Right kidney (tissue), 1 donor: ENCODE measurements at regions not wholly inside any gene's neighbourhood (a gene's known extent, or its start where the extent isn't known, plus 50 kb on each side); places are given as distances from the start of the nearest gene placed in this dataset.
A peak's percentile ranks its signal among the peaks of the same experiment; 100 is the strongest.
"Not testable (repeated sequence)": the region's sequence is repeated elsewhere in the genome, so short reads cannot be mapped to it uniquely, and the experiment has no call there.

Source experiments
- DNase-seq: peaks from one replicate; pipeline ENCODE4 v3.0.0-alpha.2; 2016

- DNase-seq, result no peak
Measured at GRCh38 chr22:35138521-35138920, 72.6 kb downstream of the ISX start.

- DNase-seq, result no peak
Measured at GRCh38 chr22:35140879-35141745, 75.2 kb downstream of the ISX start.

DNA sequence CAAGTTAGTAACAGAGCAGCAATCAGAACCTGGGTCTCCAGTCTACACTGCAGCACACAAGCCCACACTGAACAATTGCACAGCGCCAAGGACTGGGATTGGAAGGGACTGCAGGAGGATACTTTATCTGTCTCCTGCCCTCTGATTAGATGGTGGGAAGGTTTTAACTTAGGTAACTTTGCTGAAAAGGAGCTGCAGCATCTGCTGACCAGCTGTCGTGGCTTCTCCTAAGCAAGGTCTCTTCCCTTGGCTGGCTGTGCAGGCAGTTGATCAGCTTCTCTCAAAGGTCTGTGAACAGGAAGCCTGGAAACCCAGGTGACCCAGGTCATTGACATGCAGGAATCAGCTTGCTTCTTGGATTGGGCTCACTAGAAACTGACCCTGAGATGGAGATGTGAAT, 82.4 kb downstream of the ISX start:
- no peak for DNase-seq

DNA sequence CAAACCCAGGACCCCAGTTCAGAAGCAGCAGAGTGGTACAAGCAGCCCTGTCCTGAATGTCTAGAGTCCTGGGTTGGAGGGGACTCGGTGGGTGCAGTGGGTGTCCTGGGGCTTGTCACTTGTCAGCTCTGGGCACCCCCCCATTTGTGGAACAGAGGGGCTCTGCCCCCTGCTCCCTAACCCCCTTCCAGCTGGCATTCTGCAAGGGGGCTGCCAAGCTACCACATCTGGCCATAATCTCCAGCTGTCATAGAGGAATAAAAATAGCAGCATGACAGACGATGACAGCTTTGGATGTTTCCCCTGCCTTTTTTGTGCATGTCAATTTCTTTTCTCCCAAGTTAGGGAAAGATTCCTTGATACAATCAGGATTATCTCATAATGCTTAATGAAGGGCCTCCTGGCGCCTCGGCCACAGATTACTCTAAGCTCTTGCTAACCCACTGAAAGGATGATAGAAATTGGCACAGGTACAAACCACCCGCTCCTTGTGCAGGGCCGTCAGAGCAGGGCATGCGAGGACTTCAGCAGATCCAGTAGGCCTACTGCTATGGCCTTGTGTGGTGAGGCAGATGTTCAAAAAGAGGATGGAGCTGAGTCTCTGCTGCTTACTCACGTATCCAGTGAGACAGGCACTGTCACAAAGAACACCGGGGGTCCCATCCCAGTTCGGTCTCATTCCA, 83.0 kb downstream of the ISX start:
- DNase-seq, result no peak

DNA sequence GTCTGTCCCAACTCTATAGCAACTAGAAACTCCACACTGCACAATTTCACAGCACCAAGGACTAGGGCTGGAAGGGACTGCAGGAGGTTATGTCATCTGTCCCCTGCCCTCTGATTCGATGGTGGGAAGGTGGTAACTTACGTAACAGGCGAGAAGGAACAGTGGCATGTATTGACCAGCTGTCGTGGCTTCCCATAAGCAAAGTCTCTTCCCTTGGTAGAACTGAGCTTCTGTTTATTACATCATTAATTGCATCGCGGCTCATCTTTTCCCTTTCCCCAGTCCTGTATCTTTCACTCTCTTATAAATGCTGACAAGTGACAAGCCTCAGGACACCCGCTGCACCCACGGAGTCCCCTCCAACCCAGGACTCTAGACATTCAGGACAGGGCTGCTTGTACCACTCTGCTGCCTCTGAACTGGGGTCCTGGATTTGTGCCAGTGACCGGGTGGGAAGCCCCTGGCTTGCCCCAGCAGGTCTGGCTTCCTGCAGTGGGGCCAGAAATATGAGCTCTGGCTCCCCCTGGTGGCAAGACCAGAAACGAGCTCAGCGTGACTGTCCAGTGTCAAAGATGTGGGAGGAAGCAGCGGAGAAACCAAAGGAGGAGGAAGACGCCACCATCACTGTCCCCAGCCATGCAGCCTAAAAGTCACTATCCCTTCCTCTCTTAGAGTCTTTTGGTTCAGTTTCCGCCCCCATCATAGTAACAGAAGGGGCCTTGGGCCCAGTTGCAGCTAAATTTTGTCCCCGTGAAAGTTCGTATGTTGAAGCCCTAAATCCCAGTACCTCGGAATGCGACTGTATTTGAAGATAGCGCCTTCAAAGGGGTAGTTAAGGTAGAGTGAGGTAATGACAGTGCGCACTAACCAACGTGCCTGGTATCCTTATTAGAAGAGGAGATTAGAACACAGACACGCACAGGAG, 84.5 kb downstream of the ISX start:
- DNase-seq, result peak; percentile 65

GRCh38 chr22:35152316-35152715, 86.4 kb downstream of the ISX start:
- DNase-seq, result no peak

GRCh38 chr22:35154937-35155387, 89.0 kb downstream of the ISX start:
- DNase-seq, result peak; percentile 27

DNA sequence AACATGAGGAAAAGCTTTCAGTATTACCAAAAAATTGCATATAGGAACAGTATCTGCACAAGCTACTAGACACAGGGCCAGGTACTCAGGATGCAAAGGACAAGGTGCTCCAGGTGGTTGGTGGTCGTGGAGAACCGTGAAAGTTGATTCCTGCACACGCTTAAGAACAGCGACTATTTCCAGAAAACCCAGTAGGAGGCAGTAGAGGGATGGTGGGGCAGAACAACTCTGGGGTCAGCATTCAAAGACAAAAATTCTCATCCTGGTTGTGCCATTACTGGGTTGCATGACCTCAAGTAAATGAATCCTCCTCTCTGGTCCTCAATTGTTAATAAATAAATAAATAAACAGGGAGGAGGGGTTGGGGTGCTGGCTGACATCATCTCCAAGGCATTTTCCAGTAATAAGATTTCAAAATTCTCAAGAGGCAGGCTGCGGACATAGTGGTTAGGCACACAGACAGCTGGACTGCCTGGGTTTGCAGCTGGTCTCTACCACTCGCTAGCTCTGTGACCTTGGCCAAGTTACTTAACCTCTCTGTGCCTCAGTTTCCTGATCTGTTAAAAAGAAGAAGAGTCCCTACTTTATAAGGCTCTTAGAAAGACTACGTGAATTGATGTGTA, 89.6 kb downstream of the ISX start:
- DNase-seq, result no peak

DNA sequence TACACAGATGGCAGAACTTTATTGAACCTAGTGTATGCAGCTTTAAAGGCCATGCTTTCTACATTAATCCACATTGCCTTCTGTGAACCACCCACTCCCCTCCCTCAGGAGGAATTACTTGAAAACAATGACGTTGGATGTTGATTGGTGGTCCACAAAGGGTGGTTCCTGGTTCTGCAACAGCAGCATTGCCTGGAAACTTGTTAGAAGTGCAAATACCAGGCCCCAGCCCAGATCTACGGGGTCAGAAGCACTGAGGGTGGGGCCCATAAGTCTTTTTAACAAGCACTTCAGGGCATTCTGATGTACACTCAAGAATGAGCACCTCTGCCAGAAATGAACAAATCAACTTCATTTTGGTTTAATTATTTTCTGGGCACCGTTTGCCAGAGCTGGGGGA, 91.0 kb downstream of the ISX start:
- no peak for DNase-seq

DNA sequence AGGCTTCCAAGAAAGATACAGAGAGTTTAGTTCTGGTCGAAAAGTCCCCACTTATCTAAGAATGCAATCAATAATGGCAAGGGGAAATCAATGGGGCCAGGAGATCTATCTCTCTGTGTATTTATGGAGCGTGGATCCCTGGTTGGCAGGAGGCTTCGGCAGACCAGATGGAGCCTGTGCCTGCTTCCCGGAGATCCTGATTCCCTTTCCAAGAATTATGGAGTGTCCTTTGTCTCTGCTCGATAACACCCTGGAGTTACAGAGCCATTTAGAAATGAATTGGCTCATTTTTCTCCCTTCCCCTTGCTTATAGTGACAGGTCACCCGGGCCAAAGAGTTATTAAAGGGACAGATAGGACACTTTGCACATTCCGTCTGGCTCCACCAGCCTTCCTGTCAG, 92.4 kb downstream of the ISX start:
- no peak for DNase-seq

GRCh38 chr22:35159343-35159742, 93.4 kb downstream of the ISX start:
- no peak for DNase-seq

GRCh38 chr22:35160268-35160667, 94.3 kb downstream of the ISX start:
- DNase-seq, result no peak

DNA sequence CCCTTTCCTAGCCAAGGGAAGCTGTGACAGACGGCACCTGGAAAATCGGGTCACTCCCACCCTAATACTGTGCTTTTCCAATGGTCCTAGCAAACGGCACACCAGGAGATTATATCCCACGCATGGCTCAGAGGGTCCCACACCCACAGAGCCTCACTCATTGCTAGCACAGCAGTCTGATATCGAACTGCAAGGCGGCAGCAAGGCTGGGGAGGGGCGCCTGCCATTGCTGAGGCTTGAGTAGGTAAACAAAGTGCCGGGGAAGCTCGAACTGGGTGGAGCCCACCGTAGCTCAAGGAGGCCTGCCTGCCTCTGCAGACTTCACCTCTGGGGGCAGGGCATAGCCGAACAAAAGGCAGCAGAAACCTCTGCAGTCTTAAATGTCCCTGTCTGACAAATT, 91.4 kb upstream of the HMGXB4 start:
- DNase-seq, result not testable (repeated sequence)

GRCh38 chr22:35170716-35171697, 86.3 kb upstream of the HMGXB4 start:
- DNase-seq, result no peak

DNA sequence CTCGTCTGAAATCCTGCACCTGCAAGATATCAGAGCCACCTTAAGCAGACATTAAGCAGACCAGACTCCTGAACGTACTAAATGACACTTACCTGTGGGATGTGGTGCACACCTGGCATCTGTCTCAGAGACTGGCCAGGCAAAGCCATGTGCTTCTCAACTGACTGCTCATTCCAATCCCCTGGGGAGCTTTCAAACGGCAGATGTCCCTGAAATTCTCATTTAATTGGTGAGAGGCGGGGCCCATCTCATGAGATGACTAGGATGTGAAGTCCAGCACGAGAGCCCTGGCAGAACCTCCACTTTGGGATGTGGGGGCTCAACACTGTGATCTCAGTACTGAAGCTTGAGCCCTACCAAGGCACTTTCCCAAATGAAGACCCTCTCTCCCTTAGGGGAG, 84.9 kb upstream of the HMGXB4 start:
- no peak for DNase-seq

GRCh38 chr22:35173655-35174054, 83.6 kb upstream of the HMGXB4 start:
- no peak for DNase-seq

DNA sequence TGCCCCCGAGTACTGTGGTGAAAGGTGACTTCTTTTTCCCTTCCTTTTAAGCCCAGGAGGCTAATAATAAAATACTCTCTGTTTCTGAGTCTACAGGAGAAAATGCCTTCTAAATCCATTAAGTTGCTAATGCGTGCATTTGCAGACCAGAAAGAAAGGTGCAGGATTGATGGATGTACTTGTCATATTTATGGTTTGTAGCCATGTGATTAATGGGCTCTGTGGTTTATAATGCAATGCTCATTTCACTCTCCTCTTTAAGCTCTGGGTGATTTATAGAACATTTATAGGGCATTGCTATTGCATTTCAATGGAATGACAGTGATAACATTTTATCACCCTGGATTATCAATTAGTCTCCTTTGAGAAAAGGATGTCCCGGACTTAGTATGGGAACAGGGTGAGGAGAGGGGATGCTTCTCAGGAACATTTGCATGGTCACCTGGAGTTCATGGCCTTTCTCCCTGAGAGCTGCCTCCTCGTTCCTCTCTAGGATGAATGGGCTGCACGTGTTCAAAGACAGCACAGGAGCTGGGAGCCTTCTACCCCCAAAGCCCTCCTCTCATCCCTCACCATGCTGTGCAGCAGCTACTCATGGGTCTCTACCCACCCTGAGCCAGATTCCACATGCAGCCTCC, 82.8 kb upstream of the HMGXB4 start:
- DNase-seq, result no peak

GRCh38 chr22:35175392-35175791, 81.9 kb upstream of the HMGXB4 start:
- no peak for DNase-seq

DNA sequence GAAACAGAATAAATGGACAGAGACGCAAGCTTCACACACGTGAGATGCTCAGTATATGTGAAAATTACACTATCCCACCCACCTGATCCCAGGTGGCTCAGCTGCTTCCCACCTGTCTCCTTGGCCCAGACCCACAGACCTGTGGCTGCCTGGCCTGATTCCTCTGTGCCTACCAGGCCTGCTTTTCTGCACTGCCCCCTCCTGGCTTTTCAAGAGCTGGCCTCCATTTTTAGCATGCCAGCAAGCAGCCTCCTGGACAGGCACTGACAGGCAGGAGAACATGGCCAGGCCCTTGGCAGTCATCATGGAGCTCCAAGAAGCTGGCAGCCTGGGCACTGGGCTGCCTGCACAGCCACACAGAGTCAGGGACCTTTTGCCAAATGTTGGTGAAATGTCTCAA, 79.5 kb upstream of the HMGXB4 start:
- no peak for DNase-seq

GRCh38 chr22:35178446-35178845, 78.8 kb upstream of the HMGXB4 start:
- DNase-seq, result no peak

GRCh38 chr22:35183917-35184316, 73.4 kb upstream of the HMGXB4 start:
- DNase-seq, result no peak
